ENCODE measurements at regions not wholly inside any gene's neighbourhood (a gene's known extent, or its start where the extent isn't known, plus 50 kb on each side); places are given as distances from the start of the nearest gene placed in this dataset.

DNA sequence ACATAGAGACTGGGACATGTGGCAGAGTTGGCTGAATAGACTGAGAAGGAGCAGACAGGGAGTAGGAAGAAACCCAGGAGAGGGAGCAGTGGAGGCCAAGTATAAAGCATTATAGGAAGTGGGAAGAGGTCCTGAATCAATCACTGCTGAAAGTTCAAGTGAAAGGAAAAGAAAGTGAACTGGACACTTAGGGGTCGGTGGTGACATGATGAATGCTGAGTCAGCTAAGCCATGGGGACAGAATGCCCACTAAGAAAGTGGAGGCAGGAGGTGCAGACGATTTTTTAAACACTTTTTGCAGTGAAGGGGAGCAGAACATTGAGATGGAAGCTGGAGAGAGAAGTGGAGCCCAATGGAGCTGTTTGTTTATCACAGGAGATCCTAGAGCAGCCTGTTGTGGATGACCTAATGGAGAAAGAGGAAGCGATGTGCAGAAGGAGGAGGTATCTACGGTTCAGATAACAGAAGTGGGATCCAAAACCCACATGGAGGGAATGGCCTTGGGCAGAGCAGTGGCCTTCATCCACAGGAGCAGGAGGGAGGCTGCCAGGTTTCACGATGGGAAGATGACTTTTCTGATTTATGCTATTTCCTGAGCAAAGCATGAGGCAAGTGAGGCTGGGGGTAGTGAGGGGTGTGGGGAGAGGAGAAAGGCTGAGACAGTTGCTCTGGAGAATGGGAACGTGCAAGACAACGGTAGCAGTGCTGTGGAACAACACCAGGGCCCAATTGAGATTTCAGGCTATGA is 208.2 kb downstream of the RPLP1 start:
- ATAC-seq = peak; percentile 28 to 54
- Histone ChIP-seq H3K4me1 (peaks cover 7% of the 10 kb centered on the region), H3K27ac (no peak overlapping the region), H3K4me3 (no peak overlapping the region), H3K9me3 (no peaks in the 10 kb centered on the region), H3K27me3 (ENCODE audit: low read depth) (no peaks in the 10 kb centered on the region), H3K36me3 (no peaks in the 10 kb centered on the region)
- TF ChIP-seq, protein P1, sequence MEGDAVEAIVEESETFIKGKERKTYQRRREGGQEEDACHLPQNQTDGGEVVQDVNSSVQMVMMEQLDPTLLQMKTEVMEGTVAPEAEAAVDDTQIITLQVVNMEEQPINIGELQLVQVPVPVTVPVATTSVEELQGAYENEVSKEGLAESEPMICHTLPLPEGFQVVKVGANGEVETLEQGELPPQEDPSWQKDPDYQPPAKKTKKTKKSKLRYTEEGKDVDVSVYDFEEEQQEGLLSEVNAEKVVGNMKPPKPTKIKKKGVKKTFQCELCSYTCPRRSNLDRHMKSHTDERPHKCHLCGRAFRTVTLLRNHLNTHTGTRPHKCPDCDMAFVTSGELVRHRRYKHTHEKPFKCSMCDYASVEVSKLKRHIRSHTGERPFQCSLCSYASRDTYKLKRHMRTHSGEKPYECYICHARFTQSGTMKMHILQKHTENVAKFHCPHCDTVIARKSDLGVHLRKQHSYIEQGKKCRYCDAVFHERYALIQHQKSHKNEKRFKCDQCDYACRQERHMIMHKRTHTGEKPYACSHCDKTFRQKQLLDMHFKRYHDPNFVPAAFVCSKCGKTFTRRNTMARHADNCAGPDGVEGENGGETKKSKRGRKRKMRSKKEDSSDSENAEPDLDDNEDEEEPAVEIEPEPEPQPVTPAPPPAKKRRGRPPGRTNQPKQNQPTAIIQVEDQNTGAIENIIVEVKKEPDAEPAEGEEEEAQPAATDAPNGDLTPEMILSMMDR (IDR thresholded peaks at IDR 0.05) = no peak
- no peak for DNase-seq
- intact Hi-C loops (cut with DNase I) = no loop called here

DNA sequence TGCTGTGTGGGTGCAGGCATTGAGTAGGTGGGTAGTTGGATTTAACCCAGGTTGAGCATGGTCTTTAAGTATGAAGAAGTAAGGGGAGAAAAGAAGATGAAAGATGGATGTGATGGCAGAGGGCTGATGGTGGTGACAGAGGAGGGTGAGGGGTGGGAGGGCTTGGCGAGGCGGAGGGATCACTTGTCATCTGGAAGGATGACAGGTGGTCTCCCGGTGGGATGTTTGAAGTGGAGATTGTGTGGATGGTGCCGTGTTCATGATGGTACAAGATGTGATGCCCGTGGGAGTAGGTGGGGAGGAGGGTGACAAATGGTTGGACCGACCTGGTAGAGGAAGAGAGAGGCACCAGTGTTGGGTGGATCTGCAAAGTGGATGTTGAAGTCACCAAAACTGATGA is 208.8 kb downstream of the RPLP1 start:
- no peak for ATAC-seq
- intact Hi-C loops (cut with DNase I) = no loop called here

GRCh38 chr15:69661871-69662644 is 209.4 kb downstream of the RPLP1 start:
- no peaks in the 10 kb centered on the region for H3K27me3 ChIP-seq (ENCODE audit: low read depth)
- ATAC-seq = no peak
- intact Hi-C loops (cut with DNase I) = no loop called here
- TF ChIP-seq, protein P1 (IDR thresholded peaks at IDR 0.05) = no peak
- H3K4me3 ChIP-seq = no peak overlapping the region
- no peak for DNase-seq
- no peaks in the 10 kb centered on the region for H3K9me3 ChIP-seq
- H3K27ac ChIP-seq = no peak overlapping the region
- H3K4me1 ChIP-seq = peaks cover 15% of the 10 kb centered on the region
- no peaks in the 10 kb centered on the region for H3K36me3 ChIP-seq

More for the DNA sequence above, 208.8 kb downstream of the RPLP1 start:
- Histone ChIP-seq H3K27me3 (ENCODE audit: low read depth) (no peaks in the 10 kb centered on the region), H3K4me3 (no peak overlapping the region), H3K9me3 (no peaks in the 10 kb centered on the region), H3K36me3 (no peaks in the 10 kb centered on the region), H3K27ac (no peak overlapping the region), H3K4me1 (peaks cover 14% of the 10 kb centered on the region)
- DNase-seq = no peak
- TF ChIP-seq, protein P1 (IDR thresholded peaks at IDR 0.05) = no peak

- ATAC-seq (no peak), DNase-seq (no peak)
- Histone ChIP-seq H3K4me1 (peaks cover 15% of the 10 kb centered on the region), H3K4me3 (no peak overlapping the region), H3K36me3 (no peaks in the 10 kb centered on the region), H3K27me3 (ENCODE audit: low read depth) (no peaks in the 10 kb centered on the region), H3K9me3 (no peaks in the 10 kb centered on the region), H3K27ac (no peak overlapping the region)
- intact Hi-C loops (cut with DNase I) = no loop called here
- TF ChIP-seq, protein P1 (IDR thresholded peaks at IDR 0.05) = no peak
Observed at GRCh38 chr15:69662645-69663000, 210.0 kb downstream of the RPLP1 start.

DNA sequence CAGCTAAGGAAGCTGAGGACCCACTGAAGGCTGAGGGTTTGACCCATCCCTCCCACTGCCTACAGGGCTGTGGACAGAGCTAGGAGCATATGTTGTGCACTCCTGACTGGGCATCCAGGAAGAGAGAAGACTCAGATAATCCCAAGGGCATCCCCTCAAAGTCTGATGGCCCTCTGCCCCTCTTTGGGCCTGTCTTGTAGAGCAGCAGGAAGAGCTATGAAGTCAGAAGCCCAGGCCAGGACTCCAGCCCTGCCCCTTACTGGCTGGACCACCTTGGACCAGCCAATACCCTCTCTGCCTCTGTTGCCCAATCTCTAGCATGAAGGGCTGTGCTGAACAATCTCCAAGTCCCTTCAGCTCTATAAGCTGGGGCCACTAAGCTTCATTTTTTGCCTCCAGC is 210.8 kb downstream of the RPLP1 start:
- intact Hi-C loops (cut with DNase I) = no loop called here
- ATAC-seq (no peak), DNase-seq (no peak)
- H3K4me1 ChIP-seq = peaks cover 23% of the 10 kb centered on the region
- no peaks in the 10 kb centered on the region for H3K9me3 ChIP-seq
- H3K27ac ChIP-seq = no peak overlapping the region
- H3K4me3 ChIP-seq = no peak overlapping the region
- no peaks in the 10 kb centered on the region for H3K27me3 ChIP-seq (ENCODE audit: low read depth)
- H3K36me3 ChIP-seq = no peaks in the 10 kb centered on the region
- TF ChIP-seq, protein P1 (IDR thresholded peaks at IDR 0.05) = no peak
